ENCODE measurements at regions not wholly inside any gene's neighbourhood (a gene's known extent, or its start where the extent isn't known, plus 50 kb on each side); places are given as distances from the start of the nearest gene placed in this dataset.

DNA sequence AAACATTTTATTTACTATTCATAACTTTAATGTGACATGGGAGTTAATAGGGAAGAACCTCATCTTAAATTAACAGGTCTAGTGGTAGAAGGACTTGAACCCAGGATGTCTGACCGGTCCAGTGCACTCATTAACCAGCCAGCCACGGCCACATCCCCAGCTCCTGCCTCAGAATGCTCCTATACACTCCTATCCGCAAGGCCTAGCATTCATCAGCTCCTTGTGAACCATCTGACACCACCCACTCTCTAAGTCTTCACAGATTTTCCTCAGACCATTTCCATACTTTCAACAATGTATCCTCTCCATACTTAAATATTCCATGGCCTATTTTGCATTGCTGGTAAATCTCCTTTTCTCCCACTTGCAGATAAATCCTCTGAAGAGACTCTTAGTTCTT, 98.3 kb downstream of the KLF12 start:
- TF ChIP-seq HOXD13 (CRISPR knock-in tag; IDR thresholded peaks at IDR 0.05; ENCODE audit: borderline replicate concordance) (no peak), KLF9 (tag by site-specific recombination; IDR thresholded peaks at IDR 0.05; ENCODE audit: low read depth) (no peak), ZNF169 (tag by site-specific recombination; IDR thresholded peaks at IDR 0.05) (no peak), KLF8 (tag by site-specific recombination; IDR thresholded peaks at IDR 0.05) (no peak), TCF7L2 (IDR thresholded peaks at IDR 0.05; ENCODE audit: borderline replicate concordance, low read depth, low read length) (no peak), FEZF1 (tag by site-specific recombination; IDR thresholded peaks at IDR 0.05) (no peak), ZNF791 (tag by site-specific recombination; IDR thresholded peaks at IDR 0.05) (no peak), ZNF544 (tag by site-specific recombination; IDR thresholded peaks at IDR 0.05) (no peak)
- TF ChIP-seq, protein P1, sequence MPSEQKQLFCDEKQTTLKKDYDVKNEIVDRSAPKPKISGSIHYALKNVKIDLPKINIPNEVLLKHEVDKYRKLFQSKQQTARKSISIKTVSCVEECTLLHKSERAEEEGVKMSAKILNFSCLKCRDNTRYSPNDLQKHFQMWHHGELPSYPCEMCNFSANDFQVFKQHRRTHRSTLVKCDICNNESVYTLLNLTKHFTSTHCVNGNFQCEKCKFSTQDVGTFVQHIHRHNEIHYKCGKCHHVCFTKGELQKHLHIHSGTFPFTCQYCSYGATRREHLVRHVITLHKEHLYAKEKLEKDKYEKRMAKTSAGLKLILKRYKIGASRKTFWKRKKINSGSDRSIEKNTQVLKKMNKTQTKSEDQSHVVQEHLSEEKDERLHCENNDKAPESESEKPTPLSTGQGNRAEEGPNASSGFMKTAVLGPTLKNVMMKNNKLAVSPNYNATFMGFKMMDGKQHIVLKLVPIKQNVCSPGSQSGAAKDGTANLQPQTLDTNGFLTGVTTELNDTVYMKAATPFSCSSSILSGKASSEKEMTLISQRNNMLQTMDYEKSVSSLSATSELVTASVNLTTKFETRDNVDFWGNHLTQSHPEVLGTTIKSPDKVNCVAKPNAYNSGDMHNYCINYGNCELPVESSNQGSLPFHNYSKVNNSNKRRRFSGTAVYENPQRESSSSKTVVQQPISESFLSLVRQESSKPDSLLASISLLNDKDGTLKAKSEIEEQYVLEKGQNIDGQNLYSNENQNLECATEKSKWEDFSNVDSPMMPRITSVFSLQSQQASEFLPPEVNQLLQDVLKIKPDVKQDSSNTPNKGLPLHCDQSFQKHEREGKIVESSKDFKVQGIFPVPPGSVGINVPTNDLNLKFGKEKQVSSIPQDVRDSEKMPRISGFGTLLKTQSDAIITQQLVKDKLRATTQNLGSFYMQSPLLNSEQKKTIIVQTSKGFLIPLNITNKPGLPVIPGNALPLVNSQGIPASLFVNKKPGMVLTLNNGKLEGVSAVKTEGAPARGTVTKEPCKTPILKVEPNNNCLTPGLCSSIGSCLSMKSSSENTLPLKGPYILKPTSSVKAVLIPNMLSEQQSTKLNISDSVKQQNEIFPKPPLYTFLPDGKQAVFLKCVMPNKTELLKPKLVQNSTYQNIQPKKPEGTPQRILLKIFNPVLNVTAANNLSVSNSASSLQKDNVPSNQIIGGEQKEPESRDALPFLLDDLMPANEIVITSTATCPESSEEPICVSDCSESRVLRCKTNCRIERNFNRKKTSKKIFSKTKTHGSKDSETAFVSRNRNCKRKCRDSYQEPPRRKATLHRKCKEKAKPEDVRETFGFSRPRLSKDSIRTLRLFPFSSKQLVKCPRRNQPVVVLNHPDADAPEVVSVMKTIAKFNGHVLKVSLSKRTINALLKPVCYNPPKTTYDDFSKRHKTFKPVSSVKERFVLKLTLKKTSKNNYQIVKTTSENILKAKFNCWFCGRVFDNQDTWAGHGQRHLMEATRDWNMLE (tag by site-specific recombination; conservative IDR thresholded peaks at IDR 0.05; ENCODE audit: low read depth), result no peak
- TF ChIP-seq, protein P2, sequence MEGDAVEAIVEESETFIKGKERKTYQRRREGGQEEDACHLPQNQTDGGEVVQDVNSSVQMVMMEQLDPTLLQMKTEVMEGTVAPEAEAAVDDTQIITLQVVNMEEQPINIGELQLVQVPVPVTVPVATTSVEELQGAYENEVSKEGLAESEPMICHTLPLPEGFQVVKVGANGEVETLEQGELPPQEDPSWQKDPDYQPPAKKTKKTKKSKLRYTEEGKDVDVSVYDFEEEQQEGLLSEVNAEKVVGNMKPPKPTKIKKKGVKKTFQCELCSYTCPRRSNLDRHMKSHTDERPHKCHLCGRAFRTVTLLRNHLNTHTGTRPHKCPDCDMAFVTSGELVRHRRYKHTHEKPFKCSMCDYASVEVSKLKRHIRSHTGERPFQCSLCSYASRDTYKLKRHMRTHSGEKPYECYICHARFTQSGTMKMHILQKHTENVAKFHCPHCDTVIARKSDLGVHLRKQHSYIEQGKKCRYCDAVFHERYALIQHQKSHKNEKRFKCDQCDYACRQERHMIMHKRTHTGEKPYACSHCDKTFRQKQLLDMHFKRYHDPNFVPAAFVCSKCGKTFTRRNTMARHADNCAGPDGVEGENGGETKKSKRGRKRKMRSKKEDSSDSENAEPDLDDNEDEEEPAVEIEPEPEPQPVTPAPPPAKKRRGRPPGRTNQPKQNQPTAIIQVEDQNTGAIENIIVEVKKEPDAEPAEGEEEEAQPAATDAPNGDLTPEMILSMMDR (tag by site-specific recombination; IDR thresholded peaks at IDR 0.05), result no peak

Data from HEK293 (cell line).